Activated B cell treated with CpG ODN at 0.5 μM for 24 hours (primary cell): ENCODE measurements at regions not wholly inside any gene's neighbourhood (a gene's known extent, or its start where the extent isn't known, plus 50 kb on each side); places are given as distances from the start of the nearest gene placed in this dataset.

Experiments used
- ATAC-seq: fragments of 200-7000 bp; cut with Tn5 transposase; one replicate; pipeline ENCODE4 v1.10.0; 2021; ENCODE audit warnings: low read depth, mild to moderate bottlenecking, moderate library complexity
- CTCF ChIA-PET: fragments of 350-600 bp; sonication (Branson Sonifier 250); formaldehyde crosslinking; loops from one replicate; lab custom pipeline; 2021; ENCODE audit warnings: antibody characterized with exemption; lab: Charles Lee
- POLR2A ChIA-PET: fragments of 350-600 bp; sonication (Branson Sonifier 250); formaldehyde crosslinking; loops from one replicate; lab custom pipeline; 2021; ENCODE audit warnings: antibody characterized with exemption; lab: Charles Lee
- DNase-seq: peaks from one replicate; pipeline ENCODE4 v3.0.0; 2022
- H3K27ac Mint-ChIP-seq: one replicate; pipeline ENCODE4 v1.8.0; 2020; ENCODE audit warnings: mixed read lengths
- H3K27me3 Mint-ChIP-seq: one replicate; pipeline ENCODE4 v1.8.0; 2021; ENCODE audit warnings: mixed read lengths
- H3K36me3 Mint-ChIP-seq: one replicate; pipeline ENCODE4 v1.8.0; 2021; ENCODE audit warnings: low read depth, mixed read lengths
- H3K4me1 Mint-ChIP-seq: one replicate; pipeline ENCODE4 v1.8.0; 2021; ENCODE audit warnings: mixed read lengths
- H3K4me3 Mint-ChIP-seq: one replicate; pipeline ENCODE4 v1.8.0; 2020; ENCODE audit warnings: mild to moderate bottlenecking, mixed read lengths
- H3K9me3 Mint-ChIP-seq: one replicate; pipeline ENCODE4 v1.8.0; 2020; ENCODE audit warnings: mixed read lengths
- intact Hi-C: fragments of 100-400 bp; cut with micrococcal nuclease; formaldehyde crosslinking; loops from one replicate; pipeline ENCODE4 v1.15.1; 2024
- TF ChIP-seq, protein P1 (sequence below): fragments of 200-600 bp; IDR thresholded peaks from one replicate; pipeline ENCODE4 v1.8.0; 2022; ENCODE audit warnings: antibody characterized with exemption, mild to moderate bottlenecking

DNA sequence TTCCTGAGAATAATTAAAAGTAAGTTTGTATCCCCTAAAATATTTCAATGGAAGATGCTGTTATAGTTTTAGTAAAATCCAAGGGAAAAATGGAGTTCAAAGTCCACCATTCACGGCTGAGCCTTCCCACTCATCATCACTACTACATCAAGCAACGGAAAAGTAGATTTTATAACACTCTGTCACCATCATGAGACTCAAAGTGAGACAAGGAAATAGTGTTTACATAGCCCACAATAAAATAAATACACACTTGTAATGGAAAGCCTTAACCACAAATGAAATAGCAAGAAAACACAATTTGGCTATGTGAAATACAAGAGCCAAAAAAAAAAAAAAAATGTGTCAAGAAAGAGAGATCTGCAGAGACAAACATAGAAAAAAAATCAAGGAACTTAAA is 569.9 kb upstream of the REG3G start:
- intact Hi-C loops, result no loop called here
- no peak for DNase-seq
- H3K4me1 Mint-ChIP-seq, result no peaks in the 10 kb centered on the region

DNA sequence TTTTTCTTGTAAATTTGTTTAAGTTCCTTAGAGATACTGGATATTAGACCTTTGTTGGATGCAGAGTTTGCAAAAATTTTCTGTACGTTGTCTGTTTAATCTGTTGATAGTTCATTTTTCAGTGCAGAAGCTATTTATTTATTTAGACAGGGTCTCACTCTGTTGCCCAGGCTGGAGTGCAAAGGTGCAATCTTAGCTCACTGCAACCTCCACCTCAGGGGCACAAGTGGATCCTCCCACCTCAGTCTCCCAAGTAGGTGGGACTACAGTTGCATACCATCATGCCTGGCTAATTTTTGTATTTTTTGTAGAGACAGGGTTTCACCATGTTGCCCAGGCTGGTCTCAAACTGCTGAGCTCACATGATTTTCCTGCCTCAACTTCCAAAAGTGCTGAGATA is 568.2 kb upstream of the REG3G start:
- Mint-ChIP-seq H3K27ac (no peak overlapping the region), H3K27me3 (no peaks in the 10 kb centered on the region), H3K4me1 (no peaks in the 10 kb centered on the region), H3K36me3 (no peaks in the 10 kb centered on the region), H3K9me3 (peaks cover 7% of the 10 kb centered on the region), H3K4me3 (no peak overlapping the region)
- DNase-seq (no peak), ATAC-seq (no peak)
- TF ChIP-seq, protein P1, sequence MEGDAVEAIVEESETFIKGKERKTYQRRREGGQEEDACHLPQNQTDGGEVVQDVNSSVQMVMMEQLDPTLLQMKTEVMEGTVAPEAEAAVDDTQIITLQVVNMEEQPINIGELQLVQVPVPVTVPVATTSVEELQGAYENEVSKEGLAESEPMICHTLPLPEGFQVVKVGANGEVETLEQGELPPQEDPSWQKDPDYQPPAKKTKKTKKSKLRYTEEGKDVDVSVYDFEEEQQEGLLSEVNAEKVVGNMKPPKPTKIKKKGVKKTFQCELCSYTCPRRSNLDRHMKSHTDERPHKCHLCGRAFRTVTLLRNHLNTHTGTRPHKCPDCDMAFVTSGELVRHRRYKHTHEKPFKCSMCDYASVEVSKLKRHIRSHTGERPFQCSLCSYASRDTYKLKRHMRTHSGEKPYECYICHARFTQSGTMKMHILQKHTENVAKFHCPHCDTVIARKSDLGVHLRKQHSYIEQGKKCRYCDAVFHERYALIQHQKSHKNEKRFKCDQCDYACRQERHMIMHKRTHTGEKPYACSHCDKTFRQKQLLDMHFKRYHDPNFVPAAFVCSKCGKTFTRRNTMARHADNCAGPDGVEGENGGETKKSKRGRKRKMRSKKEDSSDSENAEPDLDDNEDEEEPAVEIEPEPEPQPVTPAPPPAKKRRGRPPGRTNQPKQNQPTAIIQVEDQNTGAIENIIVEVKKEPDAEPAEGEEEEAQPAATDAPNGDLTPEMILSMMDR, result no peak
- ChIA-PET POLR2A (no interaction called here), CTCF (no interaction called here)
- intact Hi-C loops, result no loop called here

More for the DNA sequence above, 569.9 kb upstream of the REG3G start:
- Mint-ChIP-seq H3K36me3 (no peaks in the 10 kb centered on the region), H3K9me3 (peaks cover 2% of the 10 kb centered on the region), H3K27me3 (no peaks in the 10 kb centered on the region), H3K27ac (no peak overlapping the region), H3K4me3 (no peak overlapping the region)
- TF ChIP-seq, protein P1, result no peak
- ChIA-PET POLR2A (no interaction called here), CTCF (no interaction called here)
- no peak for ATAC-seq

DNA sequence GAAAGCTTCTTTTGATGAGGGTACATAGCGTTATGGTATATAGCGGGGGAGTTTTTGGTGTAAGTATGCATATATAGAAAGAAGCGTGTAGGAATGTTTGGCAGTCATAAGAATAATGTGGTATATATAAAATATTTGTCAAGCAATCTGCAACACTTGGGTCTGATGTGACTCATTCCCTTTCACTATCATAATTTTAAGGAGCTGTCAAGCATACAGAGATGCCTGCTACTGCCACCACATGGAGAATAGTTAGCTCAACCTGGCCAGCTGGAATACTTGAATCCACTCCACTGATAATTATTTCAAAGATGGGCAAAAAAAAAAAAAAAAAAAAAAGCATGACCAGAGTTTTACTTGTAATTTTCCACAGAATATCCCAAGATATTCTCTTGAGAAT is 559.8 kb upstream of the REG3G start:
- H3K4me1 Mint-ChIP-seq, result no peaks in the 10 kb centered on the region
- CTCF ChIA-PET, result no interaction called here
- intact Hi-C loops, result no loop called here

DNA sequence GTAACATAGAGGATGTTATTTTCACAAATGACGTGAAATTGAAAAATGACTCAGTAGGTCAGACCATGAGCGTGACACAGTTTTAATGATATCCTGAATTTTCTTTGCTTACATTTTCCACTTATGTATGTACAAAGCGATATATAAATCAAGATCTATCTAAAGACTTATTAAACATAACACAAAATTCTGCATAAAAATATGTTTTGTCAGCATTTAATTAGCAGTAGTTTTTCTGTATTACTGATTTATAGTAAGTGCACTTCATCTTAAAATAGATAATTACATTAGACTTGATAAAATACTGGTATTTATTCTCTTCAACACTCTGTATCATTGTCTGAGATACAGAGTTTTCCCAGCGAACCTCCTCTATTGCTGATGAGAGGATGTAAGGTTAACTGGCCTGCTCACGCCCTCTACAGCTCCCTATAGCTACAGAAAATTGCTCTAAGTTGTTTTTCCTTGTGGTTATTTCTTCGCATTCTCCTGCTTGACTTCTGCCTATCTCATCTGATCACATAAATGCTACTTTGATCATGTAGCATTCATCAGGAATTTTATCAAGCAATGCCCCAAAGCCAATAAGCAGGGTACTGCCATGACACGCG is 548.8 kb upstream of the REG3G start:
- Mint-ChIP-seq H3K36me3 (no peaks in the 10 kb centered on the region), H3K4me3 (no peak overlapping the region), H3K27me3 (no peaks in the 10 kb centered on the region), H3K9me3 (peaks cover 4% of the 10 kb centered on the region), H3K27ac (no peak overlapping the region), H3K4me1 (no peaks in the 10 kb centered on the region)
- ATAC-seq, result no peak
- TF ChIP-seq, protein P1, result no peak
- no peak for DNase-seq
- CTCF ChIA-PET, result no interaction called here
- intact Hi-C loops, result no loop called here
- POLR2A ChIA-PET, result no interaction called here

More for the DNA sequence above, 559.8 kb upstream of the REG3G start:
- Mint-ChIP-seq H3K27ac (no peak overlapping the region), H3K27me3 (no peaks in the 10 kb centered on the region), H3K4me3 (no peak overlapping the region), H3K36me3 (no peaks in the 10 kb centered on the region), H3K9me3 (peaks cover 7% of the 10 kb centered on the region)
- ATAC-seq (no peak), DNase-seq (no peak)
- TF ChIP-seq, protein P1, result no peak
- POLR2A ChIA-PET, result no interaction called here

DNA sequence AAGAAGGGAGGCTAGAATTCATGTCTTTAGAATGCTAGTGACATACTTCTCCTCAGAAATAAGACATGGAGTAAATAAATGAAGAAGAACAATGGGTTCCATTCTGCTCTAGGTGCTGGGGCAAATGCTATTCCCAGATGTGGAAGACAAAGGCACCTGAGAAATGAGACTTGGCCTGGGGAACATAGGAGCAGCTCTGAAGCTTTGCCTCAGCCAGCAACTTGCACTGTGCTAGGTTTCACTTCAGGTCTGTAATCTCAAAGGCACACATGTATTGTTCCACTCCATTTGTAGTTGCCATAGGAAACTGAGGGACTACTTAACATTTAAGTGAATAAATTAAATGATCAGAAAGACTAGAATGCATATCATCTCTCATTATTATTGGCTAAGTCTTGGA is 538.9 kb upstream of the REG3G start:
- no peaks in the 10 kb centered on the region for H3K36me3 Mint-ChIP-seq
- ATAC-seq, result no peak

More for the DNA sequence above, 538.9 kb upstream of the REG3G start:
- no peaks in the 10 kb centered on the region for H3K27me3 Mint-ChIP-seq
- POLR2A ChIA-PET, result no interaction called here
- no peak overlapping the region for H3K4me3 Mint-ChIP-seq
- CTCF ChIA-PET, result no interaction called here
- no peak for DNase-seq
- H3K9me3 Mint-ChIP-seq, result peaks cover 2% of the 10 kb centered on the region
- no peak overlapping the region for H3K27ac Mint-ChIP-seq
- TF ChIP-seq, protein P1, result no peak
- H3K4me1 Mint-ChIP-seq, result no peaks in the 10 kb centered on the region
- intact Hi-C loops, result no loop called here
